ENCODE measurements at regions not wholly inside any gene's neighbourhood (a gene's known extent, or its start where the extent isn't known, plus 50 kb on each side); places are given as distances from the start of the nearest gene placed in this dataset.

- DNase-seq (ENCODE audit: low read depth) = peak; percentile 43
- TF ChIP-seq POLR2A (IDR thresholded peaks at IDR 0.05; ENCODE audit: extremely low read depth, insufficient read length) (no peak), MAX (IDR thresholded peaks at IDR 0.05; ENCODE audit: low read depth, low read length) (no peak), MYC (IDR thresholded peaks at IDR 0.05; ENCODE audit: low read depth, low read length) (no peak)
Measured at GRCh38 chr7:66413379-66414114, 208.4 kb downstream of the TPST1 start.

GRCh38 chr7:66415659-66416265 is 210.6 kb downstream of the TPST1 start:
- no peak overlapping the region for H3K4me3 ChIP-seq (ENCODE audit: low read depth, low read length)
- no peak for TF ChIP-seq POLR2A (IDR thresholded peaks at IDR 0.05; ENCODE audit: extremely low read depth, insufficient read length)
- no peak for TF ChIP-seq MYC (IDR thresholded peaks at IDR 0.05; ENCODE audit: low read depth, low read length)
- TF ChIP-seq MAX (IDR thresholded peaks at IDR 0.05; ENCODE audit: low read depth, low read length) = no peak
- no peak for TF ChIP-seq CTCF (IDR thresholded peaks at IDR 0.05; ENCODE audit: low read depth, low read length)
- no peak for DNase-seq (ENCODE audit: low read depth)

More at GRCh38 chr7:66413379-66414114, 208.4 kb downstream of the TPST1 start:
- peak overlapping the region; percentile 11 for H3K4me3 ChIP-seq (ENCODE audit: low read depth, low read length)

- no peak for TF ChIP-seq POLR2A (IDR thresholded peaks at IDR 0.05; ENCODE audit: extremely low read depth, insufficient read length)
- TF ChIP-seq MYC (IDR thresholded peaks at IDR 0.05; ENCODE audit: low read depth, low read length) = no peak
- TF ChIP-seq CTCF (IDR thresholded peaks at IDR 0.05; ENCODE audit: low read depth, low read length) = no peak
- H3K4me3 ChIP-seq (ENCODE audit: low read depth, low read length) = no peak overlapping the region
- DNase-seq (ENCODE audit: low read depth) = no peak
Measured at GRCh38 chr7:66418537-66418936, 210.1 kb upstream of the KCTD7 start.

GRCh38 chr7:66419210-66419609 is 209.5 kb upstream of the KCTD7 start:
- no peak for TF ChIP-seq MYC (IDR thresholded peaks at IDR 0.05; ENCODE audit: low read depth, low read length)
- no peak for TF ChIP-seq CTCF (IDR thresholded peaks at IDR 0.05; ENCODE audit: low read depth, low read length)
- no peak for TF ChIP-seq POLR2A (IDR thresholded peaks at IDR 0.05; ENCODE audit: extremely low read depth, insufficient read length)
- peak; percentile 27 for DNase-seq (ENCODE audit: low read depth)
- H3K4me3 ChIP-seq (ENCODE audit: low read depth, low read length) = no peak overlapping the region

- H3K4me3 ChIP-seq (ENCODE audit: low read depth, low read length) = no peak overlapping the region
- TF ChIP-seq MAX (IDR thresholded peaks at IDR 0.05; ENCODE audit: low read depth, low read length) = no peak
- TF ChIP-seq CTCF (IDR thresholded peaks at IDR 0.05; ENCODE audit: low read depth, low read length) = no peak
- no peak for TF ChIP-seq POLR2A (IDR thresholded peaks at IDR 0.05; ENCODE audit: extremely low read depth, insufficient read length)
- no peak for TF ChIP-seq MYC (IDR thresholded peaks at IDR 0.05; ENCODE audit: low read depth, low read length)
- no peak for DNase-seq (ENCODE audit: low read depth)
Measured at GRCh38 chr7:66421830-66422475, 206.7 kb upstream of the KCTD7 start.

- DNase-seq (ENCODE audit: low read depth) = no peak
- no peak for TF ChIP-seq MAX (IDR thresholded peaks at IDR 0.05; ENCODE audit: low read depth, low read length)
- TF ChIP-seq CTCF (IDR thresholded peaks at IDR 0.05; ENCODE audit: low read depth, low read length) = no peak
- TF ChIP-seq POLR2A (IDR thresholded peaks at IDR 0.05; ENCODE audit: extremely low read depth, insufficient read length) = no peak
- no peak for TF ChIP-seq MYC (IDR thresholded peaks at IDR 0.05; ENCODE audit: low read depth, low read length)
- H3K4me3 ChIP-seq (ENCODE audit: low read depth, low read length) = no peak overlapping the region
Measured at GRCh38 chr7:66423729-66424128, 205.0 kb upstream of the KCTD7 start.
